ENCODE measurements at regions not wholly inside any gene's neighbourhood (a gene's known extent, or its start where the extent isn't known, plus 50 kb on each side); places are given as distances from the start of the nearest gene placed in this dataset.

GRCh38 chr2:71907503-71907902 is 240.2 kb downstream of the CYP26B1 start:
- intact Hi-C loops (cut with DNase I), result no loop called here
- DNase-seq, result no peak
- H3K27me3 ChIP-seq (ENCODE audit: insufficient read depth in 3 of 3, low read length in 2 of 3), result no peaks in the 10 kb centered on the region
- no peaks in the 10 kb centered on the region for H3K36me3 ChIP-seq (ENCODE audit: insufficient read depth in 1 of 2, low read depth in 1 of 2)
- H3K4me3 ChIP-seq, result no peak overlapping the region
- H3K27ac ChIP-seq, result no peak overlapping the region
- no peaks in the 10 kb centered on the region for H3K4me1 ChIP-seq
- TF ChIP-seq CTCF (IDR thresholded peaks at IDR 0.05), result no peak
- ATAC-seq, result peak; percentile 68 to 94 (median 87)
- H3K9me3 ChIP-seq, result no peaks in the 10 kb centered on the region
- WGBS, 3 donors, result 44 to 51% (median 45%) methylated on average over 3 of the region's 3 CpGs

GRCh38 chr2:71906357-71906973 is 241.2 kb downstream of the CYP26B1 start:
- intact Hi-C loops (cut with DNase I), result no loop called here
- DNase-seq (no peak), ATAC-seq (peak in 1 of 4 donors; percentile 25)
- no peak overlapping the region for H3K27ac ChIP-seq
- H3K27me3 ChIP-seq (ENCODE audit: insufficient read depth in 3 of 3, low read length in 2 of 3), result no peaks in the 10 kb centered on the region
- WGBS, 3 donors, result 95 to 98% (median 96%) methylated on average over 2 of the region's 2 CpGs
- H3K4me3 ChIP-seq, result no peak overlapping the region
- TF ChIP-seq CTCF (IDR thresholded peaks at IDR 0.05), result no peak
- no peaks in the 10 kb centered on the region for H3K36me3 ChIP-seq (ENCODE audit: insufficient read depth in 1 of 2, low read depth in 1 of 2)
- H3K4me1 ChIP-seq, result no peaks in the 10 kb centered on the region
- H3K9me3 ChIP-seq, result no peaks in the 10 kb centered on the region

- H3K27ac ChIP-seq, result no peak overlapping the region
- H3K36me3 ChIP-seq (ENCODE audit: insufficient read depth in 1 of 2, low read depth in 1 of 2), result no peaks in the 10 kb centered on the region
- 54 to 69% (median 65%) methylated on average over 3 of the region's 3 CpGs for WGBS, 3 donors
- intact Hi-C loops (cut with DNase I), result no loop called here
- H3K9me3 ChIP-seq, result no peaks in the 10 kb centered on the region
- no peak for TF ChIP-seq CTCF (IDR thresholded peaks at IDR 0.05)
- H3K4me3 ChIP-seq, result no peak overlapping the region
- no peaks in the 10 kb centered on the region for H3K4me1 ChIP-seq
- ATAC-seq (no peak), DNase-seq (no peak)
- H3K27me3 ChIP-seq (ENCODE audit: insufficient read depth in 3 of 3, low read length in 2 of 3), result no peaks in the 10 kb centered on the region
Measured at GRCh38 chr2:71905205-71905604, 242.5 kb downstream of the CYP26B1 start.

- Histone ChIP-seq H3K4me3 (no peak overlapping the region), H3K27ac (no peak overlapping the region), H3K4me1 (no peaks in the 10 kb centered on the region), H3K27me3 (ENCODE audit: insufficient read depth in 3 of 3, low read length in 2 of 3) (no peaks in the 10 kb centered on the region), H3K36me3 (ENCODE audit: insufficient read depth in 1 of 2, low read depth in 1 of 2) (no peaks in the 10 kb centered on the region), H3K9me3 (no peaks in the 10 kb centered on the region)
- WGBS, 3 donors, result 90 to 93% (median 91%) methylated on average over 1 of the region's 1 CpG
- intact Hi-C loops (cut with DNase I), result no loop called here
- no peak for ATAC-seq
- no peak for TF ChIP-seq CTCF (IDR thresholded peaks at IDR 0.05)
- no peak for DNase-seq
Measured at GRCh38 chr2:71903841-71904240, 243.8 kb downstream of the CYP26B1 start.

GRCh38 chr2:71901466-71901865 is 246.2 kb downstream of the CYP26B1 start:
- no peak overlapping the region for H3K27ac ChIP-seq
- no peak for DNase-seq
- no peaks in the 10 kb centered on the region for H3K4me1 ChIP-seq
- H3K36me3 ChIP-seq (ENCODE audit: insufficient read depth in 1 of 2, low read depth in 1 of 2), result no peaks in the 10 kb centered on the region
- intact Hi-C loops (cut with DNase I), result no loop called here
- H3K4me3 ChIP-seq, result no peak overlapping the region
- ATAC-seq, result no peak
- H3K27me3 ChIP-seq (ENCODE audit: insufficient read depth in 3 of 3, low read length in 2 of 3), result no peaks in the 10 kb centered on the region
- no peaks in the 10 kb centered on the region for H3K9me3 ChIP-seq
- TF ChIP-seq CTCF (IDR thresholded peaks at IDR 0.05), result no peak
- 41 to 87% (median 45%) methylated on average over 1 of the region's 1 CpG for WGBS, 3 donors

All from psoas muscle (tissue), 7 donors.